Lung (tissue), 11 donors: ENCODE measurements at regions not wholly inside any gene's neighbourhood (a gene's known extent, or its start where the extent isn't known, plus 50 kb on each side); places are given as distances from the start of the nearest gene placed in this dataset.

Source experiments
- ATAC-seq: fragments of 200-7000 bp; cut with Tn5 transposase; one replicate; pipeline ENCODE4 v1.9.1; 2020; ENCODE audit warnings: moderate number of reproducible peaks; ENCODE audit not compliant: insufficient read depth, low FRiP score
- DNase-seq, 3 donors: peaks; one replicate each; pipeline ENCODE4 v3.0.0-alpha.2; 2013 to 2017
- H3K27ac ChIP-seq, 2 donors: one replicate each; pipeline ENCODE4 v1.5.1; 2013; ENCODE audit warnings: mild to moderate bottlenecking in 2 of 2, moderate library complexity in 2 of 2, control low read depth in 1 of 2, inconsistent platforms in 1 of 2, low read depth in 1 of 2, low read length in 1 of 2
- H3K27me3 ChIP-seq, 3 donors: one replicate each; pipeline ENCODE4 v1.5.1; 2013; ENCODE audit warnings: low read length in 2 of 3; ENCODE audit not compliant: control insufficient read depth in 3 of 3, insufficient read depth in 3 of 3
- H3K36me3 ChIP-seq, 4 donors: one replicate each; pipeline ENCODE4 v1.5.1; 2013; ENCODE audit warnings: low read length in 4 of 4, mild to moderate bottlenecking in 1 of 4, moderate library complexity in 1 of 4; ENCODE audit not compliant: control insufficient read depth in 4 of 4, insufficient read depth in 4 of 4
- H3K4me1 ChIP-seq, 5 donors: one replicate each; pipeline ENCODE4 v1.5.1; 2013; ENCODE audit warnings: low read length in 5 of 5, mild to moderate bottlenecking in 2 of 5, moderate library complexity in 1 of 5; ENCODE audit not compliant: control insufficient read depth in 5 of 5, insufficient read depth in 5 of 5
- H3K4me3 ChIP-seq: one replicate; pipeline ENCODE4 v1.5.1; 2013; ENCODE audit warnings: mild to moderate bottlenecking, control low read depth, moderate library complexity
- H3K9ac ChIP-seq, 2 donors: one replicate each; pipeline ENCODE4 v1.5.1; 2013; ENCODE audit warnings: low read length in 2 of 2, control low read depth in 1 of 2; ENCODE audit not compliant: insufficient read depth in 1 of 2
- H3K9me3 ChIP-seq, 4 donors: one replicate each; pipeline ENCODE4 v1.5.1; 2013; ENCODE audit warnings: low read length in 3 of 4, mild to moderate bottlenecking in 1 of 4, moderate library complexity in 1 of 4; ENCODE audit not compliant: control insufficient read depth in 4 of 4, insufficient read depth in 3 of 4
- CTCF ChIP-seq: IDR thresholded peaks from 2 replicates; pipeline ENCODE4 v1.5.1; 2012; ENCODE audit warnings: mild to moderate bottlenecking; ENCODE audit errors: control extremely low read depth, extremely low read depth
- WGBS, 2 donors: extraction: QIAGEN DNeasy Blood & Tissue Kit; methylation state at CpG; one replicate each; pipeline ENCODE4 v1.1.7; 2013; 5-methylcytosine and 5-hydroxymethylcytosine counted together
- donor health status: control.
- donor health status: control.
- donor health status: Bipolar disorder and iron deficiency.
- donor health status: healthy.
- donor health status: DM: yes; HTN: yes; CAD: no.

DNA sequence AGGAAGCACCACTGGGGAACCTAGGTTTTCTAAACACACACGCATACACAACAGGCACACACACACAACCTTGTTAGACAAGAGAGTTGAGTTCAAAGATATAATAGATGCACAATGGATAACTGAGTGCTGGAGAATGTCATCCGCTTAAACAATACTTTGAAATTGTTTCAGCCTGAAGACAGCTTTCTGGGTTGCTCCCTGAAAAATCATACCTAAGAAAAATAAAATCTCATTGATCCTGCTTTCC, 126.1 kb downstream of the TMEM161B start:
- H3K4me3 ChIP-seq, result no peak overlapping the region
- no peaks in the 10 kb centered on the region for H3K36me3 ChIP-seq
- H3K9ac ChIP-seq, result no peak overlapping the region
- H3K4me1 ChIP-seq, result peaks cover 2 to 40% (median 13%) of the 10 kb centered on the region in 5 donors
- ATAC-seq, result no peak
- 11 to 20% methylated on average over 2 of the region's 2 CpGs for WGBS, 2 donors
- peak overlapping the region in 1 of 2 donors; percentile 62 for H3K27ac ChIP-seq
- DNase-seq, result peak in 1 of 3 donors; percentile 41
- no peak for TF ChIP-seq CTCF
- H3K9me3 ChIP-seq, result peaks cover 0 to 9% (median 0%) of the 10 kb centered on the region in 4 donors
- peaks cover 0 to 71% (median 52%) of the 10 kb centered on the region in 3 donors for H3K27me3 ChIP-seq

DNA sequence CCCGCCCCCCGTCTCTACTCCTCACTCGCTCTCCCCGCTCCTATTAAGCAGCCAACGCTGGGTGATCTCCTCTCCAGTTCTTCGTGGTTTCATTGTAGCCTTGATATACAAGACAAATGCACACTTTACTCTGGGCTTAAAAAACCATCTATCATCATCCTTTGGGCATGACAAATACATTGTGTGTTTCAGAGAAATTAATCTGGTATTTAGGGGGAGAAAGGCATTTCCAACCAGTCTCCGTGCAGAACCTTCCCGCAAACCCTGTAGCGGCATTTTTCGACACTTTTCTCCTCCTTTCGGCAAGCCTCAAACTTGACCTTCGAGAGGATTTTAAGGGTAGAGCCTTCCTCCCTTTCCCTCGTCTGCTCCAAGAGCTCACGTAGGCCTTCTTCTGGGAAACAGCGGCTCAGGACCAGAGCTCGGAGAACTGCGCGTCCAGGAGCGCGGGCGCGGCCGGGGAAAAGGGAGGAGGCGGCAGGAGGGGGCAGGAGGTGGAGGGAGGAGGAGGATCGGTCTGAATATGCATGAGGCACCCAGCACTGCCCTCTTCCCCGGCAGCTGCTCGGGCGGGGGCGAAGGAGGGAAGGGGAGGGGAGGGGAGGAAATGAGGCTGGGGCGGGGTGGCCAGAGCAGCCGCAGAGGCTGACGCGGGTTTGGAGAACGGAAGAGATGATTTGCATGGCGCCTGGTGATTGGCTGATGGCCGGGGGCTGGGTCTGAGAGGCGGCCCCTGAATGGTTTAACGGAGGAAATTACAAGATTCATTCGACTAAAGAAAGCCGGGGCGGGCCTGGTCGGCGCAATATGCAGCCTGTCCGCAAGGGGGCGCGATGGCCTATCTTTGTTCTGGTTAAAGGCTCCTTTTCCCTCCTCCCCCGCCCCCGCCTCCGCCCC, 127.5 kb downstream of the TMEM161B start:
- peaks cover 0 to 8% (median 0%) of the 10 kb centered on the region in 4 donors for H3K9me3 ChIP-seq
- H3K27me3 ChIP-seq, result peaks cover 0 to 58% (median 50%) of the 10 kb centered on the region in 3 donors
- peak; percentile 30 for TF ChIP-seq CTCF
- ATAC-seq (peak; percentile 92), DNase-seq (peak; percentile 96 to 98 (median 97))
- no peaks in the 10 kb centered on the region for H3K36me3 ChIP-seq
- peak overlapping the region in 1 of 2 donors; percentile 86 for H3K9ac ChIP-seq
- peak overlapping the region; percentile 46 for H3K4me3 ChIP-seq
- peak overlapping the region in 1 of 2 donors; percentile 57 for H3K27ac ChIP-seq
- H3K4me1 ChIP-seq, result peaks cover 2 to 40% (median 12%) of the 10 kb centered on the region in 5 donors
- WGBS, 2 donors, result 0 to 2% methylated on average over 41 to 49 of the region's 49 CpGs

DNA sequence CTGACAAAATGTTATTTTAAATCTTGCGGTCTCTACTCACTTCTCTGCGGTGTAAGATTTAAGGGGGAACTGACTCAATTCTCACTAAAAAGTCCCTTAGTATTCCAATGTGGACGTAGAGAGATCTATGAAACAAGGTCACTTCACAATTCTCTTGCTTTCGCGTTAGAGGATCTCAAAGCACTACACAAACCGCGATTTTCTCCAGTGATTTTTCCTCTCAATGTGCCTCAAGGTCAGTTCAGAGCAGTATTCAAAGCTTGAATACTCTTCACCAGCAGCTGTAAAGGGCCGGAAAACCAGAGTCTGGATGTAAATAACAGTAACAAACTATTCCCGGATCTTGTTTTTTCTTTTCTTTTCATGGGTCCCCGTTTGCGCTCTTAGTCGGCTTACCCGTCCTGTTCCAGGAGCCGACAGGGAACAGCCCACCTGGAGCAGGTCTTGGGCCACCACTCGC, 128.2 kb downstream of the TMEM161B start:
- peak overlapping the region in 1 of 2 donors; percentile 86 for H3K9ac ChIP-seq
- DNase-seq, result peak in 2 of 3 donors; percentile 13 to 29
- H3K4me1 ChIP-seq, result peaks cover 2 to 33% (median 8%) of the 10 kb centered on the region in 5 donors
- peaks cover 0 to 6% (median 0%) of the 10 kb centered on the region in 4 donors for H3K9me3 ChIP-seq
- H3K27me3 ChIP-seq, result peaks cover 0 to 54% (median 47%) of the 10 kb centered on the region in 3 donors
- no peak for TF ChIP-seq CTCF
- no peak for ATAC-seq
- H3K4me3 ChIP-seq, result peak overlapping the region; percentile 22
- 6 to 7% methylated on average over 15 of the region's 15 CpGs for WGBS, 2 donors
- no peaks in the 10 kb centered on the region for H3K36me3 ChIP-seq
- no peak overlapping the region for H3K27ac ChIP-seq
